ENCODE measurements at regions not wholly inside any gene's neighbourhood (a gene's known extent, or its start where the extent isn't known, plus 50 kb on each side); places are given as distances from the start of the nearest gene placed in this dataset.

DNA sequence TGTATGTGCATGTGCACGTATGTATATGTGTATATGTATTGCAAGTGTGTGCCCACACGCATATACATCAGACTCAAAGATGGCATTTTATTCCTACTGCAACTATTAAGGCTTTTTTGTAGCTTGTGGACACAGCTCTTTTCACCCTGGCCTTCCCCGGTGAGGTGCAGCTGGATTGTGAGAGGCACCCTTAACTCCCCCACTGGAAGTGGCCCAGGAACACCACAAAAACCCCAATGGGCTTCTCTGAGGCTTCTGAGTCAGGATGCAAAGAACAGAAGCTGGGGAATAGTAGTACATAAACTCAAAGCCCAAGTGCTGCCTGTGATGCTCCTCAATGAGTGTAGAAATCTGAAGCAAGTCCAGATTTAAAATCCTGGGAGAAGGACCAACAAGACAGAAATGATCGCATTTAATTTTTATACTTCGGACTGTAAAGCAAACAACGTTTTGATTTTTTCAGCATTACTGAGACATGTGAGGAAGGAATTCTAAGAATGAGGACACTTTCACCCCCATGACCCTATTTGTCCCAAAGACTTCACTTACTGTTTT lies 369.2 kb upstream of the MGMT start:
- TF ChIP-seq, protein P1, sequence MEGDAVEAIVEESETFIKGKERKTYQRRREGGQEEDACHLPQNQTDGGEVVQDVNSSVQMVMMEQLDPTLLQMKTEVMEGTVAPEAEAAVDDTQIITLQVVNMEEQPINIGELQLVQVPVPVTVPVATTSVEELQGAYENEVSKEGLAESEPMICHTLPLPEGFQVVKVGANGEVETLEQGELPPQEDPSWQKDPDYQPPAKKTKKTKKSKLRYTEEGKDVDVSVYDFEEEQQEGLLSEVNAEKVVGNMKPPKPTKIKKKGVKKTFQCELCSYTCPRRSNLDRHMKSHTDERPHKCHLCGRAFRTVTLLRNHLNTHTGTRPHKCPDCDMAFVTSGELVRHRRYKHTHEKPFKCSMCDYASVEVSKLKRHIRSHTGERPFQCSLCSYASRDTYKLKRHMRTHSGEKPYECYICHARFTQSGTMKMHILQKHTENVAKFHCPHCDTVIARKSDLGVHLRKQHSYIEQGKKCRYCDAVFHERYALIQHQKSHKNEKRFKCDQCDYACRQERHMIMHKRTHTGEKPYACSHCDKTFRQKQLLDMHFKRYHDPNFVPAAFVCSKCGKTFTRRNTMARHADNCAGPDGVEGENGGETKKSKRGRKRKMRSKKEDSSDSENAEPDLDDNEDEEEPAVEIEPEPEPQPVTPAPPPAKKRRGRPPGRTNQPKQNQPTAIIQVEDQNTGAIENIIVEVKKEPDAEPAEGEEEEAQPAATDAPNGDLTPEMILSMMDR (IDR thresholded peaks at IDR 0.05) = no peak
- TF ChIP-seq POLR2A (IDR thresholded peaks at IDR 0.05) = no peak

All from ovary (tissue), 3 donors.